ENCODE measurements at regions not wholly inside any gene's neighbourhood (a gene's known extent, or its start where the extent isn't known, plus 50 kb on each side); places are given as distances from the start of the nearest gene placed in this dataset.

- Mint-ChIP-seq H3K36me3 (ENCODE audit: low read depth, unreplicated experiment) (no peaks in the 10 kb centered on the region), H3K4me3 (ENCODE audit: unreplicated experiment) (no peak overlapping the region), H3K4me1 (ENCODE audit: unreplicated experiment) (no peaks in the 10 kb centered on the region), H3K27me3 (ENCODE audit: unreplicated experiment) (no peaks in the 10 kb centered on the region), H3K27ac (ENCODE audit: unreplicated experiment) (no peak overlapping the region), H3K9me3 (ENCODE audit: unreplicated experiment) (no peaks in the 10 kb centered on the region)
- no peak for TF ChIP-seq CTCF (IDR thresholded peaks at IDR 0.05; ENCODE audit: unreplicated experiment)
- DNase-seq (ENCODE audit: low spot score): no peak
Observed at GRCh38 chr6:163797296-163797845, 382.9 kb downstream of the QKI start.

- H3K27me3 Mint-ChIP-seq (ENCODE audit: unreplicated experiment): peaks cover 5% of the 10 kb centered on the region
- DNase-seq (ENCODE audit: low spot score): no peak
- no peak for TF ChIP-seq CTCF (IDR thresholded peaks at IDR 0.05; ENCODE audit: unreplicated experiment)
- H3K36me3 Mint-ChIP-seq (ENCODE audit: low read depth, unreplicated experiment): no peaks in the 10 kb centered on the region
- H3K9me3 Mint-ChIP-seq (ENCODE audit: unreplicated experiment): no peaks in the 10 kb centered on the region
- H3K27ac Mint-ChIP-seq (ENCODE audit: unreplicated experiment): no peak overlapping the region
- no peaks in the 10 kb centered on the region for H3K4me1 Mint-ChIP-seq (ENCODE audit: unreplicated experiment)
- no peak overlapping the region for H3K4me3 Mint-ChIP-seq (ENCODE audit: unreplicated experiment)
Observed at GRCh38 chr6:163793011-163793983, 378.8 kb downstream of the QKI start.

GRCh38 chr6:163790266-163790840, 375.8 kb downstream of the QKI start:
- no peak for TF ChIP-seq CTCF (IDR thresholded peaks at IDR 0.05; ENCODE audit: unreplicated experiment)
- Mint-ChIP-seq H3K4me3 (ENCODE audit: unreplicated experiment) (no peak overlapping the region), H3K27me3 (ENCODE audit: unreplicated experiment) (peaks cover 5% of the 10 kb centered on the region), H3K9me3 (ENCODE audit: unreplicated experiment) (no peaks in the 10 kb centered on the region), H3K27ac (ENCODE audit: unreplicated experiment) (no peak overlapping the region), H3K4me1 (ENCODE audit: unreplicated experiment) (no peaks in the 10 kb centered on the region), H3K36me3 (ENCODE audit: low read depth, unreplicated experiment) (no peaks in the 10 kb centered on the region)
- DNase-seq (ENCODE audit: low spot score): no peak

- Mint-ChIP-seq H3K9me3 (ENCODE audit: unreplicated experiment) (no peaks in the 10 kb centered on the region), H3K36me3 (ENCODE audit: low read depth, unreplicated experiment) (no peaks in the 10 kb centered on the region), H3K4me3 (ENCODE audit: unreplicated experiment) (no peak overlapping the region), H3K27me3 (ENCODE audit: unreplicated experiment) (peaks cover 5% of the 10 kb centered on the region), H3K27ac (ENCODE audit: unreplicated experiment) (no peak overlapping the region), H3K4me1 (ENCODE audit: unreplicated experiment) (no peaks in the 10 kb centered on the region)
- no peak for TF ChIP-seq CTCF (IDR thresholded peaks at IDR 0.05; ENCODE audit: unreplicated experiment)
- no peak for DNase-seq (ENCODE audit: low spot score)
Observed at GRCh38 chr6:163789199-163789810, 374.8 kb downstream of the QKI start.
